GM06990 (cell line): ENCODE measurements at regions not wholly inside any gene's neighbourhood (a gene's known extent, or its start where the extent isn't known, plus 50 kb on each side); places are given as distances from the start of the nearest gene placed in this dataset.
"Not testable (repeated sequence)": the region's sequence is repeated elsewhere in the genome, so short reads cannot be mapped to it uniquely, and the experiment has no call there.

ENCODE experiments used
- DNase-seq: peaks from one replicate; pipeline ENCODE4 v3.0.0-alpha.2; 2011; ENCODE audit not compliant: insufficient read length; ENCODE audit errors: extremely low read depth
- H3K27me3 ChIP-seq: replicated peaks from 2 replicates; pipeline ENCODE4 v1.6.0; 2011; ENCODE audit warnings: low read length; ENCODE audit not compliant: control insufficient read depth, insufficient read depth
- H3K36me3 ChIP-seq: 2 replicates; pipeline ENCODE4 v1.5.1; 2011; ENCODE audit warnings: low read length; ENCODE audit not compliant: control insufficient read depth, insufficient read depth
- H3K4me3 ChIP-seq: replicated peaks from 2 replicates; pipeline ENCODE4 v1.5.1; 2011; ENCODE audit warnings: low read depth, mild to moderate bottlenecking, control low read depth, low read length
- CTCF ChIP-seq: IDR thresholded peaks from 2 replicates; pipeline ENCODE4 v1.5.1; 2011; ENCODE audit warnings: low read length, control low read depth, mild to moderate bottlenecking, inconsistent platforms; ENCODE audit not compliant: insufficient read depth, poor library complexity, severe bottlenecking

- DNase-seq: no peak
- no peaks in the 10 kb centered on the region; the same call in 1 of the 2 replicates for H3K27me3 ChIP-seq
- TF ChIP-seq CTCF: no peak
- no peaks in the 10 kb centered on the region for H3K36me3 ChIP-seq
- H3K4me3 ChIP-seq: no peak overlapping the region
These were observed 371.5 kb upstream of the PODXL start for GRCh38 chr7:131927770-131928423.

GRCh38 chr7:131925636-131926035 is 369.2 kb upstream of the PODXL start:
- H3K36me3 ChIP-seq: no peaks in the 10 kb centered on the region
- no peak overlapping the region for H3K4me3 ChIP-seq
- no peaks in the 10 kb centered on the region; the same call in 1 of the 2 replicates for H3K27me3 ChIP-seq
- TF ChIP-seq CTCF: no peak
- DNase-seq: no peak

DNA sequence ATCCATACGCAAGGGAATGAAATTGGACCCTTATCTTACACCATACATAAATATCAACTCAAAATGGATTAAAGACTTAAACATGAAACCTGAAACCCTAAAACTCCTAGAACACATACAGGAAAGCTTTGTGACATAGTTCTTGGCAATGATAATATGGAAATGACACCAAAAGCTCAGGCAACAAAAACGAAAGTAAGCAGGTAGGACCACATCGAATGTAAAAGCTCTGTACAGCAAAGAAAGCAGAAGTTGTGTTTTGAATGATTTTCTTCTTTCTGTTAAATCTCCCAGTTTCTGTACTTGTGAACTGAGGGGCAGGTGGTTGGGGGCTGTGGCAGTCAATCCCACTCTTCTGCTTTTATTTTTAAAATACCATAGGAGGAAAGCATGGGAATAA is 368.4 kb upstream of the PODXL start:
- H3K36me3 ChIP-seq: no peaks in the 10 kb centered on the region
- no peaks in the 10 kb centered on the region; the same call in 1 of the 2 replicates for H3K27me3 ChIP-seq
- no peak for TF ChIP-seq CTCF
- no peak for DNase-seq
- no peak overlapping the region for H3K4me3 ChIP-seq

GRCh38 chr7:131922948-131923347 is 366.5 kb upstream of the PODXL start:
- H3K36me3 ChIP-seq, H3K27me3 ChIP-seq, H3K4me3 ChIP-seq, DNase-seq: not testable (repeated sequence)

GRCh38 chr7:131921016-131921415 is 364.6 kb upstream of the PODXL start:
- Histone ChIP-seq H3K4me3 (no peak overlapping the region), H3K27me3 (no peaks in the 10 kb centered on the region), H3K36me3 (no peaks in the 10 kb centered on the region)
- no peak for TF ChIP-seq CTCF
- DNase-seq: no peak

GRCh38 chr7:131919920-131920709 is 363.7 kb upstream of the PODXL start:
- H3K4me3 ChIP-seq: no peak overlapping the region
- DNase-seq: no peak
- H3K36me3 ChIP-seq: no peaks in the 10 kb centered on the region
- no peaks in the 10 kb centered on the region for H3K27me3 ChIP-seq
- no peak for TF ChIP-seq CTCF
